ENCODE measurements at regions not wholly inside any gene's neighbourhood (a gene's known extent, or its start where the extent isn't known, plus 50 kb on each side); places are given as distances from the start of the nearest gene placed in this dataset.
"Not testable (repeated sequence)": the region's sequence is repeated elsewhere in the genome, so short reads cannot be mapped to it uniquely, and the experiment has no call there.

DNA sequence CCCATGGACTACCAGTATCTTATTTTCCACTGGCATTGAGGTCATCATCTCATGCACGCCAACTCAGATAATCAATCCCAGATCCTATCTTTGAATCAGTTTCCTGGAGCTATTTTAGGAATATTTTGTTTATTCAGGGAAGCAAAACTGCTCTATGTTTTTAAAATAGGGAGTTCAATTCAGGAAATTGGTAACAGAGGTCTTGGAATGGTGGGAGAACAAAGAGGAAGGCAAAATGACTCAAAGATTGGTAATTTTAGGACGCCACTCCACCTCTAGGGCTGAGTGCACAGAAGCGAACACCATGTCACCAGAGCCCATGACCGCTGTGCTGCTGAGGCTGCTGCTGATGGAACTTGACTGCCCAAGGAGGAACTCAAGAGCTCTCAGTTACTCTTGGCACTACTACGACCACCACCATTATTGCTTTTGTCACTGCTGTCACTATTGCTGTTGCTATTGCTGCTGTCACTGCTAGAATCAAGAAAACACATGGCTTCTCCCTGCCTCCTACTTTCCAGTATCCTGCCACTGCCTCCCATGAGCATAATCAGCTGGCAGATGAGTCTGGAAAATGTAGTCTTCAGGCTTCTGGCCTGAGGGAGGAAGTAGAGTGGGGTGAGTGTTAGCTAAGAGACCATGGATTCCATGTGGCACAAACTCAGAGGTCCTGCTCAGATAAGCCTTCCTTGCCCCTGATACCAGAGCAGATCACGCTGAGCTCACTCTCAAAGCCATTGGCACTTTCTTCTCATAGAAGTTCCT is 71.6 kb upstream of the CNIH3 start:
- DNase-seq (ENCODE audit: extremely low read depth, insufficient read length): no peak
- no peaks in the 10 kb centered on the region for H3K36me3 ChIP-seq (ENCODE audit: control insufficient read depth, insufficient read depth, low read length)
- H3K27me3 ChIP-seq (replicated peaks; ENCODE audit: control insufficient read depth, insufficient read depth, low read length): no peaks in the 10 kb centered on the region
- H3K4me3 ChIP-seq (replicated peaks; ENCODE audit: low read depth, low read length): no peak overlapping the region
- TF ChIP-seq, protein P1, sequence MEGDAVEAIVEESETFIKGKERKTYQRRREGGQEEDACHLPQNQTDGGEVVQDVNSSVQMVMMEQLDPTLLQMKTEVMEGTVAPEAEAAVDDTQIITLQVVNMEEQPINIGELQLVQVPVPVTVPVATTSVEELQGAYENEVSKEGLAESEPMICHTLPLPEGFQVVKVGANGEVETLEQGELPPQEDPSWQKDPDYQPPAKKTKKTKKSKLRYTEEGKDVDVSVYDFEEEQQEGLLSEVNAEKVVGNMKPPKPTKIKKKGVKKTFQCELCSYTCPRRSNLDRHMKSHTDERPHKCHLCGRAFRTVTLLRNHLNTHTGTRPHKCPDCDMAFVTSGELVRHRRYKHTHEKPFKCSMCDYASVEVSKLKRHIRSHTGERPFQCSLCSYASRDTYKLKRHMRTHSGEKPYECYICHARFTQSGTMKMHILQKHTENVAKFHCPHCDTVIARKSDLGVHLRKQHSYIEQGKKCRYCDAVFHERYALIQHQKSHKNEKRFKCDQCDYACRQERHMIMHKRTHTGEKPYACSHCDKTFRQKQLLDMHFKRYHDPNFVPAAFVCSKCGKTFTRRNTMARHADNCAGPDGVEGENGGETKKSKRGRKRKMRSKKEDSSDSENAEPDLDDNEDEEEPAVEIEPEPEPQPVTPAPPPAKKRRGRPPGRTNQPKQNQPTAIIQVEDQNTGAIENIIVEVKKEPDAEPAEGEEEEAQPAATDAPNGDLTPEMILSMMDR (IDR thresholded peaks at IDR 0.05; ENCODE audit: insufficient read depth, low read length, poor library complexity, severe bottlenecking): no peak

DNA sequence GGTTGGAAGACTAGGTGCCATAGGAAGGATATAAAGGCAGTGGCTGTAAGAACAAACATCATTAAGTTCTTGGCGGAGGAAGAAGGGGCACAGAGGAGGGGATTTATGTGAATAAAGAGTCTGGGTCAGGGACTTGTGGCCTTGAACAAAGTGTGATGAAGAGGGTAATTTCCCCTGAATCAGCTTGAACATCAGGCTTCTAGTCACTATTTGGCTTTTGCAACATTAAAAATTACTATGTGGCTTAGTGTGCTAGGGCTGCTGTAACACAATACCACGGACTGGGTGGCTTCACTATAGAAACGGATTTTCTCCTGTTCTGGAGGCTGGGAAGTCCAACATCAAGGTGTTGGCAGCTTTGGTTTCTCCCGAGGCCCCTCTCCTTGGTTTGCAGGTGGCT is 70.5 kb upstream of the CNIH3 start:
- TF ChIP-seq, protein P1 (IDR thresholded peaks at IDR 0.05; ENCODE audit: insufficient read depth, low read length, poor library complexity, severe bottlenecking): no peak
- Histone ChIP-seq H3K36me3 (ENCODE audit: control insufficient read depth, insufficient read depth, low read length) (no peaks in the 10 kb centered on the region), H3K4me3 (replicated peaks; ENCODE audit: low read depth, low read length) (no peak overlapping the region), H3K27me3 (replicated peaks; ENCODE audit: control insufficient read depth, insufficient read depth, low read length) (no peaks in the 10 kb centered on the region)
- DNase-seq (ENCODE audit: extremely low read depth, insufficient read length): no peak

DNA sequence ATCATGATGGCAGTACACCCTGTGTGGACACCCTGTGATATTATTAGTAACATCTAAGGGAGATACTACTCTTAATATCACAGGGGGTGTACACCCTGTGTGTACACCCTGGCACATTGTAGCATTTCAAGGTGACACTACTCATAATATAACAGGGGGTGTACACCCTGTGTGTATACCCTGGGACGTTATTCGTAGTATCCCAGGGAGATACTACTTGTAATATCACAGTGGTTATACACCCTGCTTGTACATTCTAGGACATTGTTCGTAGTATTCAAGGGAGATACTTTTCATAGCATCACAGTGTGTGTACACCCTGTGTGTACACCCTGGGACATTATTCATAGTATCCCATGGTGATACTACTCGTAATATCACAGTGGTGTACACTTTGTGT is 67.4 kb upstream of the CNIH3 start:
- Histone ChIP-seq H3K27me3 (replicated peaks; ENCODE audit: control insufficient read depth, insufficient read depth, low read length) (no peaks in the 10 kb centered on the region), H3K36me3 (ENCODE audit: control insufficient read depth, insufficient read depth, low read length) (no peaks in the 10 kb centered on the region), H3K4me3 (replicated peaks; ENCODE audit: low read depth, low read length) (no peak overlapping the region)
- no peak for DNase-seq (ENCODE audit: extremely low read depth, insufficient read length)
- TF ChIP-seq, protein P1 (IDR thresholded peaks at IDR 0.05; ENCODE audit: insufficient read depth, low read length, poor library complexity, severe bottlenecking): no peak

DNA sequence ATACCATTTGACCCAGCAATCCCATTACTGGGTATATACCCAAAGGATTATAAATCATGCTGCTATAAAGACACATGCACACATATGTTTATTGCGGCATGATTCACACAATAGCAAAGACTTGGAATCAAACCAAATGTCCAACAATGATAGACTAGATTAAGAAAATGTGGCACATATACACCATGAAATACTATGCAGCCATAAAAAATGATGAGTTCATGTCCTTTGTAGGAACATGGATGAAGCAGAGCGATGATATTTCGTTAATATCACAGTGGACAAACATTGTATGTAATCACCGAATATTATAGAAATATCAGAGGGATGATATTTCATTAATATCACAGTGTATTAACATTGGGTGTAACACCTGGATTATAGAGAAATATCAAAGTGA is 64.9 kb upstream of the CNIH3 start:
- H3K27me3 ChIP-seq (replicated peaks; ENCODE audit: control insufficient read depth, insufficient read depth, low read length); H3K4me3 ChIP-seq (replicated peaks; ENCODE audit: low read depth, low read length); DNase-seq (ENCODE audit: extremely low read depth, insufficient read length); H3K36me3 ChIP-seq (ENCODE audit: control insufficient read depth, insufficient read depth, low read length): not testable (repeated sequence)

DNA sequence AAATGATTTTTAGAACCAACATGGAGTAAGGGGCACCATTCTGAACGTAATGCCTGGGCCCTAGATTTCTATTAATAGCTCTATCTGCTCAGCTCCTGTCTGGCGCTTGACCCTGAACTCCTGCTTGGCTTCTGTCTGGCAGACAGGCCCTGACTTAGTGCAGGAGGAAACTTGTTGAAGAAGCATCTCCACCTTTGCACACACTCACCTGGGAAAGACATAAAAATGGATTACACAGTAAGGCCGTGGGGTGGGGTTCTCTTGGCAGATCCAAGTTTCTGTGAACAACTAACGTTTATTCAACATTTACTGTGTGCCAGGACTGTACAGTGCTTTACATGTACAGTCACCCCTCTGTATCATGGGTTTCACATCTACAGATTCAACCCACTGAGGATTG is 62.1 kb upstream of the CNIH3 start:
- H3K4me3 ChIP-seq (replicated peaks; ENCODE audit: low read depth, low read length): no peak overlapping the region
- TF ChIP-seq, protein P1 (IDR thresholded peaks at IDR 0.05; ENCODE audit: insufficient read depth, low read length, poor library complexity, severe bottlenecking): no peak
- DNase-seq (ENCODE audit: extremely low read depth, insufficient read length): no peak
- H3K36me3 ChIP-seq (ENCODE audit: control insufficient read depth, insufficient read depth, low read length): no peaks in the 10 kb centered on the region
- H3K27me3 ChIP-seq (replicated peaks; ENCODE audit: control insufficient read depth, insufficient read depth, low read length): no peaks in the 10 kb centered on the region

DNA sequence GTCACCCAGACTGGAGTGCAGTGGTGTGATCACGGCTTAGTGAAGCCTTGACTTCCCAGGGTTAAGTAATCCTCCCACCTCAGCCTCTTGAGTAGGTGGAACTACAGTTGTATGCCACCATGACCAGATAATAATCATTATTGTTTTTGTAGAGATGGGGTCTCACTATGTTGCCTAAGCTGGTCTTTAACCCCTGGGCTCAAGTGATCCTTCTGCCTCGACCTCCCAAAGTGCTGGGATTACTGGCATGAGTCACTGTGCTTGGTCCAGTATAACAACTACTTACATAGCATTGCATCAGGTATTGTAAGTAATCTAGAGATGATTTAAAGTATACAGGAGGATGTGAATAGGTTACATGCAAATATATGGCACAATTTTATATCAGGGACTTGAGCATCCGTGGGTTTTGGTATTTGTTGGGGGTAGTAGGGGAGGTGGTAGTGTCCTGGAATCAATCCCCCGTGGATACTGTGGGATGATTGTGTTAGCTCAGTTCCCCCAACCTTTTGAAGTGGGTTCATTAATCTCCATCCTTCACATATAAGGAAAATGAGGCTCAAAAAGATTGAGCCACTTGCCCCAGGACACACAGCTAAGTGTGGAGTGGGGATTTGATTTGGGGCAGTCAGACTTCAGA is 61.4 kb upstream of the CNIH3 start:
- H3K36me3 ChIP-seq (ENCODE audit: control insufficient read depth, insufficient read depth, low read length): no peaks in the 10 kb centered on the region
- no peak overlapping the region for H3K4me3 ChIP-seq (replicated peaks; ENCODE audit: low read depth, low read length)
- no peak for DNase-seq (ENCODE audit: extremely low read depth, insufficient read length)
- TF ChIP-seq, protein P1 (IDR thresholded peaks at IDR 0.05; ENCODE audit: insufficient read depth, low read length, poor library complexity, severe bottlenecking): no peak
- no peaks in the 10 kb centered on the region for H3K27me3 ChIP-seq (replicated peaks; ENCODE audit: control insufficient read depth, insufficient read depth, low read length)
